Naive thymus-derived CD4-positive, alpha-beta T cell (primary cell): ENCODE measurements at regions not wholly inside any gene's neighbourhood (a gene's known extent, or its start where the extent isn't known, plus 50 kb on each side); places are given as distances from the start of the nearest gene placed in this dataset.

Source experiments
- ATAC-seq: fragments of 150-1000 bp; cut with Tn5 transposase; 2 replicates; pipeline ENCODE4 v1.10.0; 2021; ENCODE audit warnings: mild to moderate bottlenecking, moderate library complexity
- CTCF ChIA-PET: fragments of 350-600 bp; sonication (Branson Sonifier 250); formaldehyde crosslinking; loops from one replicate; lab custom pipeline; 2021; ENCODE audit warnings: antibody characterized with exemption; lab: Charles Lee
- POLR2A ChIA-PET: fragments of 350-600 bp; sonication (Branson Sonifier 250); formaldehyde crosslinking; loops from one replicate; lab custom pipeline; 2021; ENCODE audit warnings: antibody characterized with exemption, inconsistent platforms; lab: Charles Lee
- DNase-seq, 9 donors: peaks; one replicate each; pipeline versions ENCODE4 v3.0.0 to v3.0.0-alpha.2; 2020 to 2022; ENCODE audit warnings: mixed read lengths in 1 of 9
- H3K27ac ChIP-seq: one replicate; pipeline ENCODE4 v1.7.0; 2013; ENCODE audit warnings: mild to moderate bottlenecking, low read depth, low read length, moderate library complexity
- H3K27me3 ChIP-seq, 2 donors: one replicate each; pipeline ENCODE4 v1.7.0; 2013; ENCODE audit warnings: low read length in 2 of 2, mild to moderate bottlenecking in 2 of 2, moderate library complexity in 2 of 2; ENCODE audit not compliant: control insufficient read depth in 2 of 2, insufficient read depth in 2 of 2
- H3K36me3 ChIP-seq, 3 experiments: 1 replicate in 2 of 3; 2 replicates in 1 of 3; pipeline ENCODE4 v1.7.0; 2013; ENCODE audit warnings: low read length in 3 of 3, mild to moderate bottlenecking in 3 of 3, moderate library complexity in 1 of 3; ENCODE audit not compliant: insufficient read depth in 3 of 3, control insufficient read depth in 2 of 3
- H3K4me1 ChIP-seq, 2 donors: one replicate each; pipeline ENCODE4 v1.7.0; 2013; ENCODE audit warnings: low read length in 2 of 2, mild to moderate bottlenecking in 2 of 2, moderate library complexity in 1 of 2; ENCODE audit not compliant: control insufficient read depth in 2 of 2, insufficient read depth in 2 of 2
- H3K4me3 ChIP-seq: 2 replicates; pipeline ENCODE4 v1.7.0; 2013; ENCODE audit warnings: mild to moderate bottlenecking, low read length
- H3K9me3 ChIP-seq, 3 experiments: 1 replicate in 2 of 3; 2 replicates in 1 of 3; pipeline ENCODE4 v1.7.0; 2013; ENCODE audit warnings: low read length in 3 of 3; ENCODE audit not compliant: control insufficient read depth in 2 of 3
- H3K27ac Mint-ChIP-seq, 9 donors: one replicate each; pipeline ENCODE4 v1.8.0; 2020 to 2022; ENCODE audit warnings: mixed read lengths in 9 of 9, mild to moderate bottlenecking in 8 of 9, moderate library complexity in 5 of 9, inconsistent platforms in 2 of 9
- H3K27me3 Mint-ChIP-seq, 5 donors: one replicate each; pipeline ENCODE4 v1.8.0; 2021 to 2022; ENCODE audit warnings: mixed read lengths in 5 of 5, mild to moderate bottlenecking in 1 of 5
- H3K36me3 Mint-ChIP-seq, 5 donors: one replicate each; pipeline ENCODE4 v1.8.0; 2020 to 2022; ENCODE audit warnings: mixed read lengths in 5 of 5, mild to moderate bottlenecking in 3 of 5, inconsistent platforms in 1 of 5
- H3K4me1 Mint-ChIP-seq, 7 donors: one replicate each; pipeline ENCODE4 v1.8.0; 2020 to 2022; ENCODE audit warnings: mixed read lengths in 7 of 7, mild to moderate bottlenecking in 3 of 7, inconsistent platforms in 1 of 7
- H3K4me3 Mint-ChIP-seq, 10 donors: one replicate each; pipeline ENCODE4 v1.8.0; 2020 to 2022; ENCODE audit warnings: mild to moderate bottlenecking in 10 of 10, mixed read lengths in 10 of 10, moderate library complexity in 6 of 10, inconsistent platforms in 2 of 10
- H3K9me3 Mint-ChIP-seq, 11 donors: one replicate each; pipeline ENCODE4 v1.8.0; 2020 to 2022; ENCODE audit warnings: mixed read lengths in 11 of 11, mild to moderate bottlenecking in 4 of 11, inconsistent platforms in 1 of 11, moderate library complexity in 1 of 11
- intact Hi-C, 2 donors: fragments of 100-400 bp; cut with micrococcal nuclease; formaldehyde crosslinking; loops; one replicate each; pipeline ENCODE4 v1.15.1; 2023

GRCh38 chr19:29128203-29128602 is 84.7 kb downstream of the UQCRFS1 start:
- POLR2A ChIA-PET: no interaction called here

GRCh38 chr19:29122185-29122584 is 90.8 kb downstream of the UQCRFS1 start:
- H3K9me3 ChIP-seq: peaks cover 0 to 6% (median 0%) of the 10 kb centered on the region in 3 experiments
- no peaks in the 10 kb centered on the region for H3K4me1 ChIP-seq
- POLR2A ChIA-PET: no interaction called here
- H3K27me3 ChIP-seq: no peaks in the 10 kb centered on the region
- intact Hi-C loops: no loop called here
- Mint-ChIP-seq H3K36me3 (peaks cover 0 to 4% (median 0%) of the 10 kb centered on the region in 5 donors), H3K9me3 (peaks cover 3 to 33% (median 13%) of the 10 kb centered on the region in 11 donors), H3K27ac (no peak overlapping the region), H3K4me3 (no peak overlapping the region), H3K27me3 (peaks cover 0 to 35% (median 13%) of the 10 kb centered on the region in 5 donors), H3K4me1 (no peaks in the 10 kb centered on the region)
- CTCF ChIA-PET: no interaction called here
- no peak overlapping the region for H3K27ac ChIP-seq
- H3K36me3 ChIP-seq: no peaks in the 10 kb centered on the region
- H3K4me3 ChIP-seq: no peak overlapping the region
- DNase-seq: no peak
- no peak for ATAC-seq

More at GRCh38 chr19:29128203-29128602, 84.7 kb downstream of the UQCRFS1 start:
- no peak overlapping the region for H3K27ac Mint-ChIP-seq
- peaks cover 0 to 27% (median 8%) of the 10 kb centered on the region in 5 donors for H3K27me3 Mint-ChIP-seq
- CTCF ChIA-PET: no interaction called here
- H3K4me3 Mint-ChIP-seq: no peak overlapping the region
- DNase-seq: no peak
- Histone ChIP-seq H3K27ac (no peak overlapping the region), H3K27me3 (no peaks in the 10 kb centered on the region), H3K36me3 (no peaks in the 10 kb centered on the region), H3K4me1 (no peaks in the 10 kb centered on the region), H3K4me3 (no peak overlapping the region), H3K9me3 (peaks cover 0 to 4% (median 0%) of the 10 kb centered on the region in 3 experiments)
- intact Hi-C loops: no loop called here
- H3K4me1 Mint-ChIP-seq: no peaks in the 10 kb centered on the region
- peaks cover 0 to 4% (median 0%) of the 10 kb centered on the region in 5 donors for H3K36me3 Mint-ChIP-seq
- peaks cover 0 to 40% (median 9%) of the 10 kb centered on the region in 11 donors for H3K9me3 Mint-ChIP-seq
- no peak for ATAC-seq

- Histone ChIP-seq H3K9me3 (peaks cover 0 to 6% (median 0%) of the 10 kb centered on the region in 3 experiments), H3K27me3 (no peaks in the 10 kb centered on the region), H3K27ac (no peak overlapping the region), H3K36me3 (no peaks in the 10 kb centered on the region), H3K4me3 (no peak overlapping the region), H3K4me1 (no peaks in the 10 kb centered on the region)
- ATAC-seq (no peak), DNase-seq (no peak)
- Mint-ChIP-seq H3K27me3 (peaks cover 0 to 35% (median 13%) of the 10 kb centered on the region in 5 donors), H3K4me3 (no peak overlapping the region), H3K36me3 (peaks cover 0 to 4% (median 0%) of the 10 kb centered on the region in 5 donors), H3K9me3 (peaks cover 3 to 37% (median 13%) of the 10 kb centered on the region in 11 donors), H3K4me1 (no peaks in the 10 kb centered on the region), H3K27ac (no peak overlapping the region)
- CTCF ChIA-PET: no interaction called here
- POLR2A ChIA-PET: no interaction called here
- intact Hi-C loops: no loop called here
Measured at GRCh38 chr19:29121684-29122083, 91.3 kb downstream of the UQCRFS1 start.

DNA sequence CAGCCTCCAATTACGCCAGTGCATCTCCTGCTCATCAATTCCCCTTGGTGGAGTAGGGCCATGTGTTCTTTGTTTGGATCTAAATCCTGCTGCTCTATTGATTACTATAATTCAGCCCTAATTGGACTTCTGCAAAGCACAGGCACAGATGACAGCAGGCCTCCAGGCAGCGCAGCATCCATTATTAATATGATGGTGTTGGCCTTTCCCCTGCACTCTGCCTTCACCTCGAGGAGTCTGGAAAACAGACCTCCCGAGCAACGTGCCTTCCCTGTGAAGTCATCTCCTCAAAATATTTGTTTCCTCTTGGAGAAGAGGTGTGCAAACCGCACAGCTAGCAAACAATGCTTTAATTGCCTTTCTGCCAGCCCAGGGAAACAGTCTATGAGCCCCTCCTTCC is 92.5 kb downstream of the UQCRFS1 start:
- Histone ChIP-seq H3K4me1 (no peaks in the 10 kb centered on the region), H3K4me3 (no peak overlapping the region), H3K36me3 (no peaks in the 10 kb centered on the region), H3K9me3 (peaks cover 0 to 6% (median 0%) of the 10 kb centered on the region in 3 experiments), H3K27me3 (no peaks in the 10 kb centered on the region), H3K27ac (no peak overlapping the region)
- peaks cover 0 to 4% (median 0%) of the 10 kb centered on the region in 5 donors for H3K36me3 Mint-ChIP-seq
- no peaks in the 10 kb centered on the region for H3K4me1 Mint-ChIP-seq
- ATAC-seq (no peak), DNase-seq (no peak)
- intact Hi-C loops: no loop called here
- ChIA-PET POLR2A (no interaction called here), CTCF (no interaction called here)
- H3K9me3 Mint-ChIP-seq: peaks cover 3 to 32% (median 13%) of the 10 kb centered on the region in 11 donors
- H3K4me3 Mint-ChIP-seq: no peak overlapping the region
- no peak overlapping the region for H3K27ac Mint-ChIP-seq
- H3K27me3 Mint-ChIP-seq: peaks cover 0 to 22% (median 9%) of the 10 kb centered on the region in 5 donors

DNA sequence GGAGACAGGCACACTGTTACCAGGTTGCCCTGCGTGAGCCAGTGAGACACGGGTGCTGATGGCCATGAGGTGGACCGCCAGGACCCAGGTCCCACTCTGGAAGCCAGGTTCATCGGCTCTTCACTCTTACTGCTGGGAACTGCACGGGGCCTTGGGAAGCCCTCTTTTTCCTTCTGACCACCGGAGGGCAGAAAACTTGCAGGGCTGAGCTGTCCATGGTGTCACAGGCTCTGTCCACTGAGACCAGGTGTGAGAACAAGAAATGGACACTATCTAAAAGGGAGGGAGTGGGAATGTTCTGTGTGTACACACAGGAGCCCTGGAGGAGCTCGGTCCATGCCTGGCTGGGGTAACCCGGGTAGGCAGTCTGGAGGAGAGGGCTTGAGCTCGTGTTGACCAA is 93.4 kb downstream of the UQCRFS1 start:
- intact Hi-C loops: no loop called here
- DNase-seq (no peak), ATAC-seq (no peak)
- Histone ChIP-seq H3K9me3 (peaks cover 0 to 6% (median 0%) of the 10 kb centered on the region in 3 experiments), H3K4me1 (no peaks in the 10 kb centered on the region), H3K36me3 (no peaks in the 10 kb centered on the region), H3K27ac (no peak overlapping the region), H3K4me3 (no peak overlapping the region), H3K27me3 (no peaks in the 10 kb centered on the region)
- Mint-ChIP-seq H3K27ac (no peak overlapping the region), H3K27me3 (peaks cover 0 to 22% (median 9%) of the 10 kb centered on the region in 5 donors), H3K36me3 (no peaks in the 10 kb centered on the region), H3K4me1 (no peaks in the 10 kb centered on the region), H3K4me3 (no peak overlapping the region), H3K9me3 (peaks cover 3 to 24% (median 11%) of the 10 kb centered on the region in 11 donors)
- ChIA-PET CTCF (no interaction called here), POLR2A (no interaction called here)

- DNase-seq (no peak), ATAC-seq (no peak)
- no peaks in the 10 kb centered on the region for H3K27me3 ChIP-seq
- H3K36me3 Mint-ChIP-seq: no peaks in the 10 kb centered on the region
- no peaks in the 10 kb centered on the region for H3K4me1 ChIP-seq
- H3K36me3 ChIP-seq: no peaks in the 10 kb centered on the region
- peaks cover 3 to 19% (median 8%) of the 10 kb centered on the region in 11 donors for H3K9me3 Mint-ChIP-seq
- no peaks in the 10 kb centered on the region for H3K4me1 Mint-ChIP-seq
- H3K27me3 Mint-ChIP-seq: peaks cover 0 to 22% (median 5%) of the 10 kb centered on the region in 5 donors
- no peak overlapping the region for H3K27ac ChIP-seq
- peaks cover 0 to 6% (median 0%) of the 10 kb centered on the region in 3 experiments for H3K9me3 ChIP-seq
- no peak overlapping the region for H3K27ac Mint-ChIP-seq
- intact Hi-C loops: no loop called here
- POLR2A ChIA-PET: interaction anchor here (0.8 kb wide), 1 partner anchor 1404 kb away, joined by 3 read pairs; no protein-coding TSS in a partner anchor
- CTCF ChIA-PET: no interaction called here
- no peak overlapping the region for H3K4me3 Mint-ChIP-seq
- no peak overlapping the region for H3K4me3 ChIP-seq
Measured at GRCh38 chr19:29118389-29118788, 94.6 kb downstream of the UQCRFS1 start.

- H3K4me1 Mint-ChIP-seq: no peaks in the 10 kb centered on the region
- no peak overlapping the region for H3K27ac Mint-ChIP-seq
- H3K36me3 Mint-ChIP-seq: no peaks in the 10 kb centered on the region
- peaks cover 1 to 16% (median 5%) of the 10 kb centered on the region in 11 donors for H3K9me3 Mint-ChIP-seq
- DNase-seq (no peak), ATAC-seq (no peak)
- POLR2A ChIA-PET: interaction anchor here (0.8 kb wide), 1 partner anchor 1403 kb away, joined by 3 read pairs; no protein-coding TSS in a partner anchor
- no peaks in the 10 kb centered on the region for H3K4me1 ChIP-seq
- H3K4me3 ChIP-seq: no peak overlapping the region
- intact Hi-C loops: no loop called here
- no peaks in the 10 kb centered on the region for H3K36me3 ChIP-seq
- H3K27ac ChIP-seq: no peak overlapping the region
- no peak overlapping the region for H3K4me3 Mint-ChIP-seq
- CTCF ChIA-PET: no interaction called here
- H3K9me3 ChIP-seq: peaks cover 0 to 6% (median 0%) of the 10 kb centered on the region in 3 experiments
- no peaks in the 10 kb centered on the region for H3K27me3 ChIP-seq
- H3K27me3 Mint-ChIP-seq: peaks cover 0 to 22% (median 5%) of the 10 kb centered on the region in 5 donors
Measured at GRCh38 chr19:29117926-29118325, 95.0 kb downstream of the UQCRFS1 start.
